ENCODE measurements at regions not wholly inside any gene's neighbourhood (a gene's known extent, or its start where the extent isn't known, plus 50 kb on each side); places are given as distances from the start of the nearest gene placed in this dataset.

DNA sequence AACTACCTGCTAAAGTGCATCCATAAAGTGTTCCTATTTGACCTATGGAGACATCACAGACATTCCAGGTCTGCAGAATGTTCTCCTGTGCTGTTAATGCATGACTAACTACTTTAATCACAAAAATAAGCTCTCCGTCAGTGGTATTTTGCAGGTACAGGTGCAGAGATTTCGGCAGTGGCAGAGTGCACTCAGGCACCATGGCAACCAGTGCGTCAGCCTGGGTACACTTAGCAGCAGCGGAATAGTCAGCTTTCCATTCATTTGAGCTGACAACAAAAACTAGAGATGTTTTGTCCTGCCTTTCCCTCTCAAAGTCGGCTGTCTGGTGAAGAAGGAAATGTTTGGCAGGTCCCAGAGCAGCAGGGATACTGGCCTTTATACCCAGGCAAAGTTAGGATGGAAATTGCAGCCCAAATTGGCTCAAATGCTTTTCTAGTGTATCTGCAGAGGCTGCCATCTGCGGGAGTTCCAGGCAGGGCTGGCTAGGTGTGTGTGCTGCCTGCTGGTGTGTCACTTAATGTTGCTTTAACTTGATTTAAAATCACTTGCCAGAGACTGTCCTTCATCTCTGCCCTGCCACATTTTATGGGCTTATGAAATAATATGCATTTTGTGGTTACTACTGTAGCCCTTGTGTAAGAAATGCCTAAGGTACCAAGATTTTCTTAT is 195.8 kb downstream of the RAP2A start:
- no peak overlapping the region for H2AFZ ChIP-seq (ENCODE audit: low read depth, low read length)
- no peak for FAIRE-seq

DNA sequence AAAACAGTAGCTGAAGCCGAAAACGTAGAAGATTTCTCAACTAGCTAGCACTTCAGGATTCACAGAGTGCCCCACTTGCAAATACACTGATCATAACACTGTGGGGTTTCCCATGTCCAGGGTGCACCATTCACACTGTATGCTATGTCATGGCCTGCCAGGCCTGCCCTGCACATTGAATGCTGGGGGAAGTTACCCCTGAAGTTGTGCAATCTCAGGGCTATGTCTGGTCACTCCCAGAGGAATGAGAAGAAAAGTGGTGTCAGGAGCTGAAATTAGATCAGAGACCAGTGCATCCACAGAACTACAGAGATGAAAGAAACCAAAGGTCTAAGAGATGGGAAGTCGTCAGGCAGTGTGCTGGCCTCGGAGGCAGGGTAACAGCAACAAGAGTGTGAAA is 196.8 kb downstream of the RAP2A start:
- no peak overlapping the region for H3K4me3 ChIP-seq
- H3K4me1 ChIP-seq (replicated peaks in 1 of 2; ENCODE audit: control insufficient read depth in 2 of 2, insufficient read depth in 2 of 2, low read length in 2 of 2), result no peaks in the 10 kb centered on the region
- no peak for DNase-seq (ENCODE audit: extremely low read depth in 1 of 4, low spot score in 3 of 4)
- 0% methylated on average over 4 of the region's 4 CpGs for WGBS (ENCODE audit: insufficient coverage, low coverage, missing lambda C conversion rate)
- no peak overlapping the region for H3K27ac ChIP-seq (ENCODE audit: extremely low read depth, low read depth, low read length)
- H3K4me2 ChIP-seq (ENCODE audit: insufficient read depth, low read length), result no peak overlapping the region
- H2AFZ ChIP-seq (ENCODE audit: low read depth, low read length), result no peak overlapping the region
- H3K36me3 ChIP-seq (ENCODE audit: control insufficient read depth, insufficient read depth, low read length), result no peaks in the 10 kb centered on the region
- no peaks in the 10 kb centered on the region for H4K20me1 ChIP-seq (replicated peaks; ENCODE audit: control insufficient read depth, insufficient read depth, low read length)
- H3K79me2 ChIP-seq (ENCODE audit: control insufficient read depth, insufficient read depth, low read length), result no peaks in the 10 kb centered on the region
- intact Hi-C loops (cut with micrococcal nuclease) (no loop called here), in situ Hi-C loops (cut with MboI) (no loop called here)
- BruUV-seq (replicated peaks), result no TSS peak
- no peaks in the 10 kb centered on the region for H3K9me3 ChIP-seq (replicated peaks; ENCODE audit: control insufficient read depth, insufficient read depth, low read depth, low read length)
- POLR2A ChIA-PET, result no interaction called here
- H3K9ac ChIP-seq (ENCODE audit: insufficient read depth in 1 of 2, low read depth in 2 of 2, low read length in 2 of 2), result no peak overlapping the region
- no peak for ATAC-seq
- no peak for FAIRE-seq
- CTCF ChIA-PET (ENCODE audit: low intra/inter-chr PET ratio), result no interaction called here
- TF ChIP-seq HNRNPUL1 (IDR thresholded peaks at IDR 0.05; ENCODE audit: low read length) (no peak), BCL6 (CRISPR knock-in tag; IDR thresholded peaks at IDR 0.05) (no peak), ZFPM2 (CRISPR knock-in tag; IDR thresholded peaks at IDR 0.05) (no peak), TGIF2 (CRISPR knock-in tag; IDR thresholded peaks at IDR 0.05) (no peak), SMAD3 (CRISPR knock-in tag; conservative IDR thresholded peaks at IDR 0.05) (no peak), NCOA1 (IDR thresholded peaks at IDR 0.05; ENCODE audit: low read depth) (no peak), MXI1 (IDR thresholded peaks at IDR 0.05; ENCODE audit: low read depth, low read length) (no peak), KDM1A (IDR thresholded peaks at IDR 0.05) (no peak), ZNF12 (CRISPR knock-in tag; IDR thresholded peaks at IDR 0.05) (no peak), CC2D1A (IDR thresholded peaks at IDR 0.05) (no peak), KLF13 (tag; IDR thresholded peaks at IDR 0.05; ENCODE audit: borderline replicate concordance, low read depth) (no peak)
- TF ChIP-seq, protein P1, sequence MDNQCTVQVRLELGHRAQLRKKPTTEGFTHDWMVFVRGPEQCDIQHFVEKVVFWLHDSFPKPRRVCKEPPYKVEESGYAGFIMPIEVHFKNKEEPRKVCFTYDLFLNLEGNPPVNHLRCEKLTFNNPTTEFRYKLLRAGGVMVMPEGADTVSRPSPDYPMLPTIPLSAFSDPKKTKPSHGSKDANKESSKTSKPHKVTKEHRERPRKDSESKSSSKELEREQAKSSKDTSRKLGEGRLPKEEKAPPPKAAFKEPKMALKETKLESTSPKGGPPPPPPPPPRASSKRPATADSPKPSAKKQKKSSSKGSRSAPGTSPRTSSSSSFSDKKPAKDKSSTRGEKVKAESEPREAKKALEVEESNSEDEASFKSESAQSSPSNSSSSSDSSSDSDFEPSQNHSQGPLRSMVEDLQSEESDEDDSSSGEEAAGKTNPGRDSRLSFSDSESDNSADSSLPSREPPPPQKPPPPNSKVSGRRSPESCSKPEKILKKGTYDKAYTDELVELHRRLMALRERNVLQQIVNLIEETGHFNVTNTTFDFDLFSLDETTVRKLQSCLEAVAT (IDR thresholded peaks at IDR 0.05), result no peak
- H3K9me1 ChIP-seq (ENCODE audit: control insufficient read depth, insufficient read depth, low read length), result no peaks in the 10 kb centered on the region
- H3K27me3 ChIP-seq (ENCODE audit: control insufficient read depth in 2 of 2, insufficient read depth in 2 of 2, low read length in 2 of 2), result no peaks in the 10 kb centered on the region

More for the DNA sequence above, 195.8 kb downstream of the RAP2A start:
- DNase-seq (ENCODE audit: extremely low read depth in 1 of 4, low spot score in 3 of 4) (no peak), ATAC-seq (no peak)
- Histone ChIP-seq H3K36me3 (ENCODE audit: control insufficient read depth, insufficient read depth, low read length) (no peaks in the 10 kb centered on the region), H4K20me1 (replicated peaks; ENCODE audit: control insufficient read depth, insufficient read depth, low read length) (no peaks in the 10 kb centered on the region), H3K79me2 (ENCODE audit: control insufficient read depth, insufficient read depth, low read length) (no peaks in the 10 kb centered on the region), H3K4me2 (ENCODE audit: insufficient read depth, low read length) (no peak overlapping the region), H3K27ac (ENCODE audit: extremely low read depth, low read depth, low read length) (no peak overlapping the region), H3K9ac (ENCODE audit: insufficient read depth in 1 of 2, low read depth in 2 of 2, low read length in 2 of 2) (no peak overlapping the region), H3K27me3 (ENCODE audit: control insufficient read depth in 2 of 2, insufficient read depth in 2 of 2, low read length in 2 of 2) (no peaks in the 10 kb centered on the region), H3K9me3 (replicated peaks; ENCODE audit: control insufficient read depth, insufficient read depth, low read depth, low read length) (no peaks in the 10 kb centered on the region), H3K4me1 (replicated peaks in 1 of 2; ENCODE audit: control insufficient read depth in 2 of 2, insufficient read depth in 2 of 2, low read length in 2 of 2) (no peaks in the 10 kb centered on the region), H3K9me1 (ENCODE audit: control insufficient read depth, insufficient read depth, low read length) (no peaks in the 10 kb centered on the region), H3K4me3 (no peak overlapping the region)
- intact Hi-C loops (cut with micrococcal nuclease), result no loop called here
- POLR2A ChIA-PET, result no interaction called here
- in situ Hi-C loops (cut with MboI), result no loop called here
- 0% methylated on average over 6 of the region's 6 CpGs for WGBS (ENCODE audit: insufficient coverage, low coverage, missing lambda C conversion rate)
- TF ChIP-seq SMARCE1 (IDR thresholded peaks at IDR 0.05) (no peak), ZNF24 (IDR thresholded peaks at IDR 0.05) (no peak), ZBTB1 (CRISPR knock-in tag; IDR thresholded peaks at IDR 0.05; ENCODE audit: borderline replicate concordance, low read depth) (no peak)
- no TSS peak for BruUV-seq (replicated peaks)
- CTCF ChIA-PET (ENCODE audit: low intra/inter-chr PET ratio), result no interaction called here

Data from K562 (cell line).